ENCODE measurements at regions not wholly inside any gene's neighbourhood (a gene's known extent, or its start where the extent isn't known, plus 50 kb on each side); places are given as distances from the start of the nearest gene placed in this dataset.
"Not testable (repeated sequence)": the region's sequence is repeated elsewhere in the genome, so short reads cannot be mapped to it uniquely, and the experiment has no call there.

DNA sequence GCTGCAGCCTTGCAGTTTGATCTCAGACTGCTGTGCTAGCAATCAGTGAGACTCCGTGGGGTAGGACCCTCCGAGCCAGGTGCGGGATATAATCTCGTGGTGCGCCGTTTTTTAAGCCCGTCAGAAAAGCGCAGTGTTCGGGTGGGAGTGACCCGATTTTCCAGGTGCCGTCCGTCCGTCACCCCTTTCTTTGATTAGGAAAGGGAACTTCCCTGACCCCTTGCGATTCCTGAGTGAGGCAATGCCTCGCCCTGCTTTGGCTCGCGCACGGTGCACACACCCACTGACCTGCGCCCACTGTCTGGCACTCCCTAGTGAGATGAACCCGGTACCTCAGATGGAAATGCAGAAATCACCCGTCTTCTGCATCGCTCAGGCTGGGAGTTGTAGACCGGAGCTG is 203.2 kb downstream of the SNCAIP start:
- not testable (repeated sequence) for DNase-seq (ENCODE audit: low read depth)

DNA sequence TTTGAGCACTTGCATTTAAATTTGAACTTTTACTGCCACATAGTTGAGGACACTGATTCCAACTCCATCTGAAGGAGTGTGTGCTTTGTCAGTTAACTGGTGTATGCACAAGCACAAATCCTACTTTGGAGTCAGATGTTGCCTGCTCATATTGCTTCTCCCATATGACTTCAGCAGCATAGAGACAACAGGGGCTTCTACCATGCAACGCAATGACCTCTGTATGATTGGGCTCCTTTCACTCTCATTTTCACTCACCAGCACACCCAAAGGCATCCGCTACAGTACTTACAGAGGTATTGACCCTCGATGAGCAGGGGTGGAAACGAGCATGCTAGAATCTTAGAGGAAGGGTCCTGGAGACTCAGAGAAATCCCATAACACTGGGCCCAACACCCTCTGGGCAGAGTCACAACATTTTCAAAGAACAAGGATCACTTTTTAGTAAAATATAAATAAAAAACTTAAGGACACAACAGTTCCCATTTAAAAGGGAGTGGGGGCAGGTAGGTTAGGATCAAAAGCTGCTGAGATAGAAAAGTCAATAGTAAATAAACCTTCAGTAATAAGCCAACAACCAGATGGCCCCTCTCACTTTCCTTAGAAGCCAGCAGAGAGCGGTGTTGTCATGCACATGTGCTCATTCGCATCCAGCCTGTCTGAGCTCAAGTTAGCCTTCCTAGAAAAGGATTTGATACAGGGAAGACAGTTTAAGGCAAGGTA is 203.8 kb downstream of the SNCAIP start:
- peak; percentile 57 for DNase-seq (ENCODE audit: low read depth)

DNA sequence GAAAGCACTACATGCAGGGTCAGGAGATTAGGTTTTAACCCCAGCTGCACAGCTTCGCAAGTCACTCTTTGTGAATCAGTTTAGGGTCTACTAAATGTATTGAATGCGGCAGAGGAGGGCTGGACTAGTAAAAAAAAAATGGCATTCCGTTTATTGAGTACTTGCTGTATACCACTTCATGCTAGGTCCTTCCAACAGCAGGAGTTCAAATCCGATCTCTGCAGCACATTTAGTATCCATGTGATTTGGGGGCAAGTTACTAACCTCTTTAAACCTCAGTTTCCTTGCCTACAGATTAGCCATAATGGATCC is 204.4 kb downstream of the SNCAIP start:
- no peak for DNase-seq (ENCODE audit: low read depth)

DNA sequence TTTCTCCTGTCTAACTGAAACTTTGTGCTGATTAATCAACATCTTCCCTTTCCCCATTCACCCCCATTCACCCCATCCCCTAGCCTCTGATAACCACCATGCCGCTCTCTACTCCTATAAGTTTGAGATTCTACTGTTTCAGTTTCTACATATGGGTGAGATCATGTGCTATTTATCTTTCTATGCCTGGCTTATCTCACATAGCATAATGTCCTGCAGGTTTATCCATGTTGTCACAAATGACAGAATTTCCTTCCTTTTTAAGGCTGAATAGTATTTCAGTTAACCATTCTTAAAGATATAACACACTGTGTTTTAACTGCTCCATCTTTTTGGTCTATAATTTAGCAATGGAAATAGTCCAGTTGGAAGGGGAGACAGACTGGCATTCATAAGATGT is 205.1 kb downstream of the SNCAIP start:
- no peak for DNase-seq (ENCODE audit: low read depth)

DNA sequence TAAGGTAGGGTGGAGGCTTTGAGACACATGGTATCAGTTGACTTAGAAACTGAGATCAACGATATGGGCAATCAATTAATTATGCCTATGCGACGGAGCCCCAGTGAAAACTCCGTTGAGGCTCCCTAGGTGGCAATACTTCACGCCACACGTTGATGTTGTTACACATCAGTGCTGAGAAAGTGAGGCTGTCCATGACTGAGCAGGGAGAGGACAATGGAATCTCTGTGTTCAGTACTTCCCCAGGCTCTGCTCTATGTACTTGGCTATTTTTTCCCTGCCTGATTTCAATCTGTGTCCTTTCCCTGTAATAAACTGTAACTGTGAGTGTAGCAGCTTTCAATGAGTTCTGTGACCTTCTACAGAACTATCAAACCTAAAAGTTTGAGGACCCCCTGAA is 211.7 kb downstream of the SNCAIP start:
- no peak for DNase-seq (ENCODE audit: low read depth)

DNA sequence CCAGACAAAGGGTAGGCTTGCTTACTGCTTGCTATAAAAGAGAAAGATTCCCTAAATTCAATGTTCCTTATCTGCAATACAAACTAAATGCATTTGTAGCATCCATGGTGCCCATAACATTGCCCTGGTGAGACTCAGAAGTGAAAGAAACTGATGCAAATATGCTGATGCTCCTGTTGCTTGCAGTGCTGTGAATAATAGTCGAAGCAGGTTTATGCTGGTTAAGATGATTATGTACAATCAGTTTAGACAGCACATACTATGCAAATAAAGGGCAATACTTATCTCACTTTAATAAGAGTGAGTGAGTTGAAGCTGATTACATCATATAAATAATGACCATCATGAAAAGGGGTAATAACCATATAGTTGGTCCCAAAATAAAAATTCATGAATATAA is 215.5 kb downstream of the SNCAIP start:
- DNase-seq (ENCODE audit: low read depth), result no peak

DNA sequence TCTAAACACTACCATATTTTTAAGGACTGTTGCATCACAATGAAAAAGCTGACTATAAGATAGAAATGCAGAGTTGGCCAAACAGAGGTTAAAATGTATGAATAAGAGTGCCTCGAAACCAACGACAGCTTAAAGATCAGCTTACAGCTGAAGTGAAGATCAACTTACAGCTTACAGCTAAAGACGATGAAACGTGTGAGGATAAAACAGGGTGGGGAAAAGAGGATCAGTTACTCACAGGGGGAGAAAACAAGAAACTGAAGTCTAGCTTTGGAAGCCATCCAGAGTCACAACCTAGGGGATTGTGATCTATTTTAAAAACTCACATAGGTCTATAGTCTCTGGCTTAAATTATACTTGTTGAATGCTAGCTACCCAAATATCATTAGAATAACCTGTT is 220.0 kb downstream of the SNCAIP start:
- no peak for DNase-seq (ENCODE audit: low read depth)

DNA sequence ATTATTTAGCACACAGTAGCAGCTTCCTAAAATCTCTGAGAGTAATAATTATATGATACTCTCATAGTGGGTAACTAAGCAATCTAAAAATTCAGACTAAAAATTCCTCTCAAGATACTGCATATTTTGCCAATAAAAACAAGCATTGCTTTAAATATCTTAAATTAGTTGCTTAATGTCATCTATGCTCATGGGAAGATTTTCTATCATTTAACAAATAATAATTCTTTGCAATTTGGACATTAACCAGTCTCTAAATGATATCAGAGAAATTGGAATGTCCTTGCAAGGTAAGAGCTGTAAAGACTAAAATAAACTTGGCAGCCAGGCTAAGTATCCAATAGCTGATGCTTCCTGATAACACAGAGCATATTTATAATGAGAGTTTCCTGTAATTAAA is 221.8 kb downstream of the SNCAIP start:
- no peak for DNase-seq (ENCODE audit: low read depth)

DNA sequence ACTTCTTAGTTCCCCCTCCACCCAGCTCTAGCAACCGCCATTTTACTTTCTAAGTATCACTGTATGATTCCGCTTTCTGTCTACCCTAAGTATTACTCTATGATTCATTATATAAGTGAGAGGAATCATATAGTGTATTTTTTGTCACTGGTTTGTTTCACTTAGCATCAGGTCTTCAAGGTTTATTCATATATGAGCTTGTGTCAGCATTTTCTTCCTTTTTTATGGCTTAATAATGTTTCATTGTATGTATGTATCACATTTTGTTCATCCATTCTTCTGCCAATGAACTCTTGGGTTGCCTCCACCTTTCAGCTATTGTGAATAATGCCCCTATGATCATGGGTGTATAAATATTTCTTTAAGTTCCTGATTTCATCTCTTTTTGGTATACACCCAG is 222.8 kb downstream of the SNCAIP start:
- DNase-seq (ENCODE audit: low read depth), result no peak

DNA sequence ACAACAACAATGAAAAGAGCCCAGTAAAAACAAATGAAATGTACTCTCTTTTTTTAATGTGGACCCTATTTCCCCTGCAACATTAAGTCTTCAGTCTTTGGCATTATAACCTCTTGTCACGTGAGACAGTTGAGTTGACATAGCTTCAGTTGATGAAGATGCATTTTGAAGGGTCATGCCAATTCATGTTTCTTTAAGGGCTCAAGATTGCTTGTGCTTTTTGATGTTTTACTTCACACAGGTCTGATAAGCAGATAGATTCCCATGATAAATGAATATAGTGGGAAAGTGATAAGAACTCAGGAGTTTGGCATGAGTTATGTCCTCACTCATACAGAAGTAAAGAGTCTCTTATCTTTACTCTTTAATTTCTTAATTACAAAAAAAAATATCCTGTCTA is 229.4 kb downstream of the SNCAIP start:
- no peak for DNase-seq (ENCODE audit: low read depth)

DNA sequence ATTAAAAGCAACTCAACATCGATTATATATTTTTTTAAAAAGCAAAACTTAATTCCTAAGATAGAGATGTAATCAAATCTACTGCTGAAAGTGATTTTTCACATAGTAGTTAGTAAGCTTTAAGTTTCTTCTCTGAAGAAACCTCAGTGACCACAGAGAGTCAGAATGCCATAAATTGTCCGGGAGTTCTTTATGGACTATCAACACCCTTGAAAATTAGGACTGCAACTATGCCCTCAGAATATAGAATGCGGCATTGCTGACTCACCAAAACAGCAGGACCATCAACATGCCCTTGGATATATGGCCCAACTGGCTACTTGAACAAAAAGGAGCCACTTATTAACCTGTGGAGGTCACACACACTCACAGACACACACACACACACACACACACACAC is 228.9 kb upstream of the SNX2 start:
- DNase-seq (ENCODE audit: low read depth), result no peak

DNA sequence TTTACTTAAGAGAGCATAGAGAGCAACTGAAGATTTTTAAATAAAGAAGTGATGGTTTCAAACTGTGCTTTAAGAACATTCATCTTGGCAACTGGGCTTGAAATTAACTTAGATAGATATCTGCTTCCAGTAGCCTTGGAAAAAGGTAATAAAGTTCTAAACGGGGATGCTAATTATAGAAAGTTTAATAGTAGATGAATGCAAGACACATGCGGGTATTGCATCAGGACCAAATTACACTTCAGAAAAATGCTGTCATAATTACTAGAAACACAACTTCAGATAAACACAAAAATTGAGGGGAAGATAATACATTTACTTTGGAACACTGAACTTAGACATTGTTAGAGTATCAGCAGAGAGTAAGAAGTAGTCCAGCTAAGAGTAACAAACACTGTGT is 227.7 kb upstream of the SNX2 start:
- DNase-seq (ENCODE audit: low read depth), result no peak

DNA sequence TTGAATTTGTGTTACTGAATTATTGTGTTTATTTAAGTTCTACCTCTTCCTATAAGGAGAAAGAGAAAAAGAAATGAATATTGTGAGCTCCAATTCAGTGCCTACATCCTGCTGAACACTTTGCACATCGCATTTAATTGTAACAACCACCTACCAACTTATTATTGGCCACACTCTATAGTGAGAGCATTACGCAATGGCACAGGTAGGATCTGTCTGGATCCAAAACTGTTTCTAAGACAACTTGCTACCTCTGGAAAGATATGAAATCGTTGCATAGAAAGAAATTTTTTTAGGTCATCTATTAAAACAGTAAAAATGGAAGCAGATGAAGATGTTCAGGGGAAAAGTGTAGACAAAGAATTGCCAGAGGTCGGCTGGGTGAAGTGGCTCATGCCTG is 227.2 kb upstream of the SNX2 start:
- DNase-seq (ENCODE audit: low read depth), result no peak

DNA sequence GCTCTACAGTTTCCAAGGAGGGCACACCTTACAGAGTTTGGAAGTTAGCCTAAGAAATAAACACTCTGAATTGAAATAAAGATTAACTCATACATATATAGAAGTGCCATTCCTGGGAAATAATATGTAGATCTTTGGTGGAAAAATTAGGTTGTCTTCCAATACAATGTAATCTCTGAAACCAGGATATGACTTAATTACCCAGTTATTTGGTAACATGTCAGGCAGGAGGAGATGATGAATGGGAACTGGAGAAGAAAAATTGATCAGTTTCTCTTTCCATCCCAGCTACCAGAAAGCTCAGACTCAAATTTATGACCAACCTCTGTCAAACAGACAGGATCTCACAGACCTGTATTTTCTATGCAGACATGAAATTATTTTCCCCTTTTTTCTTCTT is 215.2 kb upstream of the SNX2 start:
- no peak for DNase-seq (ENCODE audit: low read depth)

DNA sequence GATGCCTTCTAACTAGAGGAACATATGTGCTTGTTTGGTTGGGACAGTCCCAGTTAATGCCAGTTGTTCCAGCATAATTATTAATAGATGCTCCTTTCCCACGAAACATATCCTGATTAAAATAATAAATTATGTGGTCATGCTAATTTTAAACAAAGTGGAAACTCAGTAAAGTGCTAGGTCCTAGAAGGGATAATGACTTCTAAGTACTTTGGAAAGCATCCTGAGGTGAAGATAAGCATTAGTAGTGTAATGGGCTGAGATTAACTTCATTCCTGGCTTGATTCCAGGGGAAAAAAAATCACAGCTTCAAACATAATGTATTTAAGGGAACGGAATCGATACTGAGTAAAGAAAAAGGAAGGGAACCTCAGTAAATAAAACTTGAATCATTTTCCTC is 213.7 kb upstream of the SNX2 start:
- DNase-seq (ENCODE audit: low read depth), result no peak

DNA sequence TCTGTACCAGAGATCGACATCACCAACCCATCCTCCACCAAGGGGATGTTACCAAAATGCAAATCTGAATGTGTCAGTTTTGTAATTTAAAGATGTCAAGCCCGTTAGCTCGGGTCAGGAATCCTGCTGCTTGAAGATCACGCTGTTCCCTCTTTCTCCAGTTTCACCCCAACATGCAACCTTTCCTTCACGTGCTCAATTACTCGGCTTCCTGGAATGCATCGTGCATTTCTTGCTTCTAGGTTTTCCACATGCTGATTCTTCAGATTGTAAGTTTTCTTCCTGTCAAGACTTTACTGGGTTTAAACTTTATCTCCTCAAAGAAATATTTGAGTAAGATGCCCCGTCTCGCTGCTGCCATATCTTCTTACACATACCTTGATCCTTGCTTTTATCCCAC is 209.5 kb upstream of the SNX2 start:
- peak; percentile 10 for DNase-seq (ENCODE audit: low read depth)

DNA sequence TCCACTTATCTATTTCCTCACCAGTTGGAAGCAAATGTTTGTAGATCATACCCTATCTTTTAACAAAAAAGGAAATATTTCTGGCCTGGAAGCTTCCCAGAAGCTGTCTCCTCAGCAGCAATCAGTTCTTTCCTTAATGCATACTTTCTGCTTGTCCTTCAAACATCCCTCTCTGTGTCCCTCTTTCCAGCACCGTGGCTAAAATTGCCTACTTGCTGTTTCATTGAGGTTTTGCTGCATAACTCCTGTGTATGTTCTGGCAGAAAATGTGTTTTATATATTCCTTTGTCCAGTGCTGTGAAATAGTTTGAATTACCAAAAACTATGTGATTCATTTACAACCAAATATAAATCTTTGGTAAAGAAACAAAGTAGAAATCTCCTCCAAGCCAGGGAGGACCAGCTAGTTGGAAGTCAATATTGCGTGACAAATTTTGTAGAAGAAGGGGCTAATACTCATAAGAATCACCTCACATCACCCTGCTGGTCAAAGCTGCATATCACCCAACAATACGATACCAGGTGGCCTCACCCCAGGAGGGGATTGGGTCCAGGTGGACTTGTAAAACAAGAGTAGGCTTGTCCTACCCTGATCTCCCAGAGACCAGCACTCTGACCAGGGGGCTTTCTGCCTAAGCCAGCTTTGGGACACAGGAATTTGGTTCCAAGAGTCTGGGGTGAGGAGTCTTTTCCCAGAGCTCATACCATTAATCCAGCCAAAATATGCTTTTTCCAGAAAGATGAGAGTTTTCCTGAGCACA is 198.4 kb upstream of the SNX2 start:
- DNase-seq (ENCODE audit: low read depth), result no peak

DNA sequence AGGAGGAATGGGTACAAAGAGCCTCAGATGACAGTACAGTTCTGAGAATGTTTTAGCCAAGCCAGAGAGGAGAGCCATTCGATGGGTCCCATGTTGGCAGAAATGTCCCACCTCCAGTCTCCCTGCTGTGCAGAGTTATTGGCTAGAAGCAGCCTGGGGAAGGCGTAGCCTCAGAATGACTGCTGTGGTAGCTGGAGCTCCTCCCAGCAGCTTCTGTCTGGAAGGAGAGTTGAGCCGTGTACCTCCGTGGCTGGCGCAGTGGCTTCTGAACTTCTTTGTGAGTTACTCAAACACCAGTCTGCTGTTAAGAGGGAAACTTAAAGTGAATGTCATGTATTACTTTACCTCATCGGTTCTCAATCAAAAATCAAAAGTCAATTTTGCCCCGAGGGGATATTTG is 193.3 kb upstream of the SNX2 start:
- DNase-seq (ENCODE audit: low read depth), result no peak

DNA sequence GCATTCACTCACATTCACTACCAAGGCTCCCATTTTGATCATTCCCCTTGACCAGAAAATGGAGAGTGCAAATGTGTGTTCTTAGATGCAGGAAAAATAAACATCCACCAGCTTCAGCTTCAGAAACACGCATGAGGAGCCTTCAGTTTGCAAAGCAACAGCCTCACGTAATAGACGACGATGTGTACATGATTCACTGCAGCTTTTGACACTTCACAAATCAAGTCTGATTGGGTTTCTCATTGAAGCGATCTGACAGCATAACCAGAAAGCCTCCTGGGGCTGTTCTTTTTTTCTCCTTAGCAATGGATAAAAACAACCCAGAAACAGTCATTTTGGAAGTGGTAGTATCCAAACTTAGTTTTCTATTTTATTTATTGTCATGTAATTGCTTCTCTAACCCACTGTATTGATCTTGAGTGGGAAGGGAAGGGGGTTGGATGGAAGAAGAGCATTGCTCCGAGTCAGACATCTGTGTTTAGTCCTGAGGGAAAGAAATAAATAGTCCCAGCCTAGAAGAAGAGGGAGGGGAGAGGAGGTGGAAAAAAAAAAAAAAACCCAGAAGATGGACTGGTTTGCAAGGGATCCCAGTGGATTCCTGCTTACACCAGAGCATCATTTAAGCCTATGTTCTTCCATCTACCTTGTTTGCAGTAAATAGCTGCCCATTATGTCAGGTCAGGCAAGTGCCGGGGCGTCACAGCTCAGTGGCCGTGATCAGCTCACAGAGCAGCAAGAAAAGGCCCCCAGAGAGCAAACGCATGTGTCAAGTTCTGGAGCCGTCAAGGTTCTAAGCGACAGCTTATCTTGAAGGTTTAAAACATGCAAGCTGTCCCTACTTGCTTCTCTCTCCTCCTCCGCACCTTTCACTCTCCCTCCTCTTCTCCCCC is 190.2 kb upstream of the SNX2 start:
- no peak for DNase-seq (ENCODE audit: low read depth)

DNA sequence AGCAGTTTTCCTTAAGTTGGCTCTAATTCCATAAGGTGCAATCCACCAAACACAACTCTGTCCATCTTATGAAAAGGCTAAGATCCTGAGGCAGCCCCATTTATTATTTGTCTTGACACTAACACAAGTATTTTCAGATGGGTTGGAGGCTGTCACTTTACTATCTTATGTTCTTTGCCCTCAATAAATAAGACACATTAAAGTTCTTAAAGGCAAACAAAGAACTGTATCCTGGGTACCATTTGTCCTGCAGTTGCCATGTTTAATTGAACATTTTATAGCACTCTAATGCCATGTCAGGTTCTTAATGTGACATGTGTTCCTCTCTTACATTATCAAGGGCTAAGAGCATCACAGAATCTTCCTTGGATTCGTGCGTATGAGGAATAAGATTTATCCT is 189.5 kb upstream of the SNX2 start:
- DNase-seq (ENCODE audit: low read depth), result no peak

DNA sequence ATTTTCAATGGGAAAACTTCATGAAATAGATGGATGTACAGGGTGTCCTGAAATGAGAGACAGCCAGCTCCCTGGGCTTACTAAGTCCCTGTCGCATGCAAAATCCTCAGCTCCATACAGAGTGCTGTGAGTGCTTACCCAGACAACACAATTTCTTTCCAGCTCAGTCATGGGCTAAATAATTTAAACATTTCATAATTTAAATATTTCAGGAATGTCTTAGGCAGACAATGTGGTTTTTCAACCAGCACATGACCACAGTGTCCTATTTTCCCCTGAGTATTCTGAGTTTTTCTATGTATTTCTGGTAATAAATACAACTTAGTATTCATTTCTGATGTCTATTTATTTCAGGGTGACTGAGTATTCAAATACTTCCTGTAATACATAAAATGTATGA is 188.5 kb upstream of the SNX2 start:
- DNase-seq (ENCODE audit: low read depth), result peak; percentile 15

DNA sequence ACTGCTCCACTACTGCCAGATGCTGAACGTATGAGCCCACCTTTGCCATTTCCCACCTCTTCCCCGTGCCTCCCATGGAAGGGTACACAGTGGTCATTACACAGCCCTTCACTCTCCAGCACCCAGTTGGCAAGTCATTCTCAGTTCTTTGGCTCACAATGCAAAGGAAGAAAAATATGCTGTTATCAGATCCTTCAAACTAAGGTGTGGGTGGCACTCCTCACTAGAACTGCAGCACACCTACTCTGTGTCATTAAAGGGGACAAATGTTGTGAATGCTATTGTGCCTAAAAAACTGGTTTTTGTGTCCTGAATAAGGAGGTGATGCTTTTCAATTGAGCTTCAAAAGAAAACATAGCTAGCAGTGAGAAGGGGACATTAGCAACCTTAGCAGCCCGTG is 183.1 kb upstream of the SNX2 start:
- DNase-seq (ENCODE audit: low read depth), result no peak

DNA sequence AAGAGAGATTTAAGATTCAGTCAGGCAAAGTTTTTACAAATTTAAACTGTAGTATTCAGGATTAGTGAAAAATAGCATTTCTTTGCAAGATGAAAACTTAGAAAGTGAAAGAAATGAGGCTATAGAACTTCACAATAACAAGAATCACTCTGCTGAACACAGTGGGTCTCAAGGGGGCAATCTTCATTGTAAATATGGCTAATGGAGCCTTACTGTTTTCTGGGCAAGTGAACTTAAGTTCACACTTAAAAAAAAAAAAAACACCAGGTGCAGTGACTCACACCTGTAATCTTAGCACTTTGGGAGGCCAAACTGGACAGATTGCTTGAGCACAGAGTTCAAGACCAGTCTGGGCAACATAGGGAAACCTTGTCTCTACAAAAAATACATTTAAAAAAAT is 175.9 kb upstream of the SNX2 start:
- no peak for DNase-seq (ENCODE audit: low read depth)

Data from LHCN-M2 (cell line).